HG02642 (cell line): ENCODE measurements at regions not wholly inside any gene's neighbourhood (a gene's known extent, or its start where the extent isn't known, plus 50 kb on each side); places are given as distances from the start of the nearest gene placed in this dataset.
"Not testable (repeated sequence)": the region's sequence is repeated elsewhere in the genome, so short reads cannot be mapped to it uniquely, and the experiment has no call there.

Experiments
- ATAC-seq: cut with Tn5 transposase; IDR thresholded peaks from one replicate; pipeline ENCODE4 v1.9.1; 2021; ENCODE audit warnings: mild to moderate bottlenecking; ENCODE audit not compliant: unreplicated experiment, poor library complexity

- ATAC-seq: not testable (repeated sequence)
These were observed 261.8 kb downstream of the BCL2L11 start for GRCh38 chr2:111382507-111382906.

GRCh38 chr2:111383311-111383710 is 262.6 kb downstream of the BCL2L11 start:
- ATAC-seq: not testable (repeated sequence)

- not testable (repeated sequence) for ATAC-seq
These were observed 264.7 kb downstream of the BCL2L11 start for GRCh38 chr2:111385226-111385957.

GRCh38 chr2:111390605-111391004 is 269.9 kb downstream of the BCL2L11 start:
- ATAC-seq: not testable (repeated sequence)

- ATAC-seq: not testable (repeated sequence)
These were observed 274.8 kb downstream of the BCL2L11 start for GRCh38 chr2:111395350-111396128.

- ATAC-seq: not testable (repeated sequence)
These were observed 280.0 kb downstream of the BCL2L11 start for GRCh38 chr2:111400598-111401253.

- ATAC-seq: not testable (repeated sequence)
These were observed 280.8 kb downstream of the BCL2L11 start for GRCh38 chr2:111401270-111402140.

- ATAC-seq: not testable (repeated sequence)
These were observed 281.7 kb downstream of the BCL2L11 start for GRCh38 chr2:111402450-111402849.

- ATAC-seq: not testable (repeated sequence)
These were observed 282.6 kb downstream of the BCL2L11 start for GRCh38 chr2:111403287-111403686.

- ATAC-seq: not testable (repeated sequence)
These were observed 285.9 kb downstream of the BCL2L11 start for GRCh38 chr2:111406616-111407015.

- ATAC-seq: not testable (repeated sequence)
These were observed 287.0 kb downstream of the BCL2L11 start for GRCh38 chr2:111407632-111408194.

- ATAC-seq: not testable (repeated sequence)
These were observed 290.2 kb downstream of the BCL2L11 start for GRCh38 chr2:111410868-111411406.

- not testable (repeated sequence) for ATAC-seq
These were observed 291.4 kb downstream of the BCL2L11 start for GRCh38 chr2:111411867-111412681.

GRCh38 chr2:111412841-111413650 is 292.3 kb downstream of the BCL2L11 start:
- not testable (repeated sequence) for ATAC-seq

GRCh38 chr2:111413950-111414349 is 293.2 kb downstream of the BCL2L11 start:
- not testable (repeated sequence) for ATAC-seq

- ATAC-seq: not testable (repeated sequence)
These were observed 295.3 kb downstream of the BCL2L11 start for GRCh38 chr2:111415765-111416743.
